Endothelial cell of umbilical vein (primary cell): ENCODE measurements at regions not wholly inside any gene's neighbourhood (a gene's known extent, or its start where the extent isn't known, plus 50 kb on each side); places are given as distances from the start of the nearest gene placed in this dataset.

Experiments
- BruUV-seq: library from RNA; stranded (reverse); fragments of 400-500 nt; replicated peaks from 2 replicates; lab custom pipeline; 2021; lab: Mats Ljungman, UMichigan
- CTCF ChIA-PET: fragments of 300-600, 350-600 bp; sonication (Branson Sonifier 250); formaldehyde crosslinking; loops from one replicate; lab custom pipeline; 2021; ENCODE audit warnings: antibody characterized with exemption, inconsistent platforms; lab: Charles Lee
- POLR2A ChIA-PET: fragments of 300-600, 350-600 bp; sonication (Branson Sonifier 250); formaldehyde crosslinking; loops from one replicate; lab custom pipeline; 2021; ENCODE audit warnings: antibody characterized with exemption, inconsistent platforms; lab: Charles Lee
- DNase-seq: peaks from one replicate; pipeline ENCODE4 v3.0.0-alpha.2; 2011; ENCODE audit warnings: low read depth, low spot score
- FAIRE-seq: peaks from 2 replicates; lab custom pipeline; 2011; peaks lifted over from hg19 to GRCh38; lab: Jason Lieb, UNC
- H2AFZ ChIP-seq: 2 replicates; pipeline ENCODE4 v1.6.0; 2012; ENCODE audit warnings: low read depth, low read length, control low read depth, inconsistent platforms
- H3K27ac ChIP-seq: 2 replicates; pipeline ENCODE4 v1.5.1; 2011; ENCODE audit warnings: low read depth, mild to moderate bottlenecking, control low read depth, low read length, moderate library complexity; ENCODE audit not compliant: insufficient read depth
- H3K27me3 ChIP-seq, 2 experiments: 2 replicates each; pipeline versions ENCODE4 v1.6.0 to v1.6.1; 2011; ENCODE audit warnings: low read length in 2 of 2, mixed read lengths in 1 of 2; ENCODE audit not compliant: control insufficient read depth in 2 of 2, insufficient read depth in 2 of 2
- H3K36me3 ChIP-seq, 2 experiments: 2 replicates in 1 of 2; 3 replicates in 1 of 2; pipeline ENCODE4 v1.5.1; 2011; ENCODE audit warnings: low read length in 2 of 2, mild to moderate bottlenecking in 1 of 2, moderate library complexity in 1 of 2; ENCODE audit not compliant: control insufficient read depth in 2 of 2, insufficient read depth in 2 of 2; ENCODE audit errors: extremely low read depth in 1 of 2
- H3K4me1 ChIP-seq: 3 replicates; pipeline ENCODE4 v1.5.1; 2011; ENCODE audit warnings: mild to moderate bottlenecking, low read length; ENCODE audit not compliant: control insufficient read depth, insufficient read depth; ENCODE audit errors: extremely low read depth
- H3K4me2 ChIP-seq: 2 replicates; pipeline ENCODE4 v1.6.1; 2011; ENCODE audit warnings: low read length, control low read depth, mixed read lengths; ENCODE audit not compliant: insufficient read depth
- H3K4me3 ChIP-seq, 3 experiments: fragments of 200-600 bp in 1 of 3; sonication (generic), shearing (Covaris generic) in 1 of 3; replicated peaks in 1 of 3; 2 replicates each; pipeline ENCODE4 v1.5.1; 2011 to 2016; ENCODE audit warnings: control low read depth in 3 of 3, low read length in 3 of 3, mild to moderate bottlenecking in 2 of 3, inconsistent platforms in 1 of 3, low read depth in 1 of 3, moderate library complexity in 1 of 3; ENCODE audit not compliant: insufficient read depth in 1 of 3
- H3K79me2 ChIP-seq: 2 replicates; pipeline ENCODE4 v1.6.0; 2012; ENCODE audit warnings: low read length, inconsistent platforms; ENCODE audit not compliant: control insufficient read depth, insufficient read depth
- H3K9ac ChIP-seq: replicated peaks from 2 replicates; pipeline ENCODE3; 2011; ENCODE audit warnings: low read length, control low read depth; ENCODE audit not compliant: insufficient read depth; ENCODE audit errors: extremely low read depth
- H3K9me1 ChIP-seq: replicated peaks from 3 replicates; pipeline ENCODE4 v1.6.0; 2011; ENCODE audit warnings: mild to moderate bottlenecking, low read length; ENCODE audit not compliant: control insufficient read depth, insufficient read depth; ENCODE audit errors: extremely low read depth
- H3K9me3 ChIP-seq: replicated peaks from 2 replicates; pipeline ENCODE4 v1.5.1; 2012; ENCODE audit warnings: low read length, inconsistent platforms; ENCODE audit not compliant: control insufficient read depth, insufficient read depth
- H4K20me1 ChIP-seq: replicated peaks from 2 replicates; pipeline ENCODE3; 2011; ENCODE audit warnings: mild to moderate bottlenecking, low read length; ENCODE audit not compliant: control insufficient read depth, insufficient read depth; ENCODE audit errors: extremely low read depth
- EZH2 ChIP-seq: IDR thresholded peaks from 2 replicates; pipeline ENCODE4 v1.6.1; 2012; ENCODE audit warnings: borderline replicate concordance, low read depth, mild to moderate bottlenecking, moderate library complexity, low read length, inconsistent platforms; ENCODE audit not compliant: severe bottlenecking
- FOS ChIP-seq: IDR thresholded peaks from 2 replicates; pipeline ENCODE4 v1.6.1; 2011; ENCODE audit warnings: mild to moderate bottlenecking, low read length, moderate library complexity, borderline replicate concordance; ENCODE audit not compliant: insufficient read depth
- GATA2 ChIP-seq: IDR thresholded peaks from 2 replicates; pipeline ENCODE4 v1.7.0; 2011; ENCODE audit warnings: low read depth, mild to moderate bottlenecking, moderate library complexity, mixed read lengths, low read length; ENCODE audit not compliant: insufficient read length, insufficient read depth
- JUN ChIP-seq: IDR thresholded peaks from 2 replicates; pipeline ENCODE4 v1.6.1; 2011; ENCODE audit warnings: borderline replicate concordance, low read depth; ENCODE audit not compliant: insufficient read length, insufficient read depth
- MAX ChIP-seq: IDR thresholded peaks from 2 replicates; pipeline ENCODE4 v1.6.1; 2011; ENCODE audit not compliant: insufficient read depth, insufficient read length
- MYC ChIP-seq: IDR thresholded peaks from one replicate; pipeline ENCODE4 v1.6.1; 2011; ENCODE audit warnings: mild to moderate bottlenecking, low read depth, low read length
- POLR2A ChIP-seq: IDR thresholded peaks from 2 replicates; pipeline ENCODE4 v1.6.1; 2012; ENCODE audit warnings: low read depth, mild to moderate bottlenecking, control low read depth, low read length
- POLR2AphosphoS5 ChIP-seq: IDR thresholded peaks from 2 replicates; pipeline ENCODE4 v1.6.1; 2012; ENCODE audit warnings: low read depth, mild to moderate bottlenecking, control low read depth, low read length, moderate library complexity; ENCODE audit not compliant: insufficient read depth
- dilution Hi-C: fragments of 300-500 bp; cut with MboI; formaldehyde crosslinking; loops from one replicate; pipeline ENCODE4 v1.15.0; 2019; ENCODE audit warnings: low sequenced_read_pairs; ENCODE audit not compliant: extremely low pct_ligation_motif_present
- intact Hi-C: fragments of 100-400 bp; cut with micrococcal nuclease; formaldehyde crosslinking; loops from one replicate; pipeline ENCODE4 v1.10.0; 2022
- TF ChIP-seq, protein P1 (sequence below), 2 donors: IDR thresholded peaks; 1 replicate in 1 of 2; 2 replicates in 1 of 2; pipeline ENCODE4 v1.5.1; 2011; ENCODE audit warnings: low read length in 2 of 2, mild to moderate bottlenecking in 2 of 2, moderate library complexity in 2 of 2, control low read depth in 1 of 2, inconsistent platforms in 1 of 2, low read depth in 1 of 2; ENCODE audit not compliant: insufficient read depth in 1 of 2; ENCODE audit errors: extremely low read depth in 1 of 2

DNA sequence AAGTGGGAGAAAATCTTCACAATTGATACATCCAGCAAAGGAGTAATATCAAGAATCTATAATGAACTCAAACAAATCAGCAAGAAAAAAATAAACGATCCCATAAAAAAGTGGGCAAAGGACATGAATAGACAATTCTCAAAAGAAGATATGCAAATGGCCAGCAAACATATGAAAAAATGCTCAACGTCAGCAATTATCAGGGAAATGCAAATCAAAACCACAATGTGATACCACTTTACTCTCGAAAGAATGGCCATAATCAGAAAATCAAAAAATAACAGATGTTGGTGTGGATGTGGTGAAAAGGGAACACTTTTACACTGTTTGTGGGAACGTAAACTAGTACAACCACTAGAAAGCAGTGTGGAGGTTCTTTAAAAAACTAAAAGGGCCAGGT lies 114.3 kb upstream of the CCSER1 start:
- TF ChIP-seq POLR2AphosphoS5 (no peak), JUN (no peak), MYC (no peak), EZH2 (no peak), MAX (no peak), POLR2A (no peak), GATA2 (no peak), FOS (no peak)
- TF ChIP-seq, protein P1, sequence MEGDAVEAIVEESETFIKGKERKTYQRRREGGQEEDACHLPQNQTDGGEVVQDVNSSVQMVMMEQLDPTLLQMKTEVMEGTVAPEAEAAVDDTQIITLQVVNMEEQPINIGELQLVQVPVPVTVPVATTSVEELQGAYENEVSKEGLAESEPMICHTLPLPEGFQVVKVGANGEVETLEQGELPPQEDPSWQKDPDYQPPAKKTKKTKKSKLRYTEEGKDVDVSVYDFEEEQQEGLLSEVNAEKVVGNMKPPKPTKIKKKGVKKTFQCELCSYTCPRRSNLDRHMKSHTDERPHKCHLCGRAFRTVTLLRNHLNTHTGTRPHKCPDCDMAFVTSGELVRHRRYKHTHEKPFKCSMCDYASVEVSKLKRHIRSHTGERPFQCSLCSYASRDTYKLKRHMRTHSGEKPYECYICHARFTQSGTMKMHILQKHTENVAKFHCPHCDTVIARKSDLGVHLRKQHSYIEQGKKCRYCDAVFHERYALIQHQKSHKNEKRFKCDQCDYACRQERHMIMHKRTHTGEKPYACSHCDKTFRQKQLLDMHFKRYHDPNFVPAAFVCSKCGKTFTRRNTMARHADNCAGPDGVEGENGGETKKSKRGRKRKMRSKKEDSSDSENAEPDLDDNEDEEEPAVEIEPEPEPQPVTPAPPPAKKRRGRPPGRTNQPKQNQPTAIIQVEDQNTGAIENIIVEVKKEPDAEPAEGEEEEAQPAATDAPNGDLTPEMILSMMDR (IDR thresholded peaks at IDR 0.05; ENCODE audit: extremely low read depth in 1 of 2, insufficient read depth in 1 of 2, low read depth in 1 of 2, low read length in 2 of 2) = no peak
- Histone ChIP-seq H2AFZ (no peak overlapping the region), H3K36me3 (no peaks in the 10 kb centered on the region), H3K9me1 (no peaks in the 10 kb centered on the region), H4K20me1 (no peaks in the 10 kb centered on the region), H3K9me3 (no peaks in the 10 kb centered on the region), H3K4me2 (no peak overlapping the region), H3K27me3 (peaks cover 3 to 8% of the 10 kb centered on the region in 2 experiments), H3K4me3 (no peak overlapping the region), H3K9ac (no peak overlapping the region), H3K27ac (no peak overlapping the region), H3K79me2 (no peaks in the 10 kb centered on the region), H3K4me1 (no peaks in the 10 kb centered on the region)
- ChIA-PET POLR2A (no interaction called here), CTCF (no interaction called here)
- DNase-seq (no peak), FAIRE-seq (no peak)
- no TSS peak for BruUV-seq
- intact Hi-C loops (no loop called here), dilution Hi-C loops (no loop called here)
